HG02852 (cell line): ENCODE measurements at regions not wholly inside any gene's neighbourhood (a gene's known extent, or its start where the extent isn't known, plus 50 kb on each side); places are given as distances from the start of the nearest gene placed in this dataset.

Experiments
- ATAC-seq: cut with Tn5 transposase; IDR thresholded peaks from one replicate; pipeline ENCODE4 v1.9.1; 2021; ENCODE audit warnings: mild to moderate bottlenecking, moderate library complexity; ENCODE audit not compliant: unreplicated experiment

DNA sequence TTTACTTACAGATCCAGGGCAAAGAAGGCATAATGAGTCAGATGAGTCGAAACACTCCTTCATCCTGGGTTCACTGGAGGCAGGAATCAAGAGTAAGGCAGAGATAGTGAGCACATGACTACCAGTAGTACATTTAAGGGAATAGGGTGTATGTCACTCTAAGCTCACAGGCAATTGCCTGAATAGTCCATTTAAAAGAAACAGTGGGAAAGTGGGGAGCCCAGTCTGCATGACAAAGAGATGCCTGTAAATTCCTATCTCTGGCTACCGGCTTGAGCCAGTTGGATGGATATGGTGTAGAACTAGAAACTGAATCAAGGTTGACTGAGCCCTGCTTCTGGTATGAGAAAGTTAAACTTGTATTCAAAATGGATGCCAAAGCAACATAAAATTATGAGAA lies 861.5 kb upstream of the ZWINT start:
- ATAC-seq: no peak

DNA sequence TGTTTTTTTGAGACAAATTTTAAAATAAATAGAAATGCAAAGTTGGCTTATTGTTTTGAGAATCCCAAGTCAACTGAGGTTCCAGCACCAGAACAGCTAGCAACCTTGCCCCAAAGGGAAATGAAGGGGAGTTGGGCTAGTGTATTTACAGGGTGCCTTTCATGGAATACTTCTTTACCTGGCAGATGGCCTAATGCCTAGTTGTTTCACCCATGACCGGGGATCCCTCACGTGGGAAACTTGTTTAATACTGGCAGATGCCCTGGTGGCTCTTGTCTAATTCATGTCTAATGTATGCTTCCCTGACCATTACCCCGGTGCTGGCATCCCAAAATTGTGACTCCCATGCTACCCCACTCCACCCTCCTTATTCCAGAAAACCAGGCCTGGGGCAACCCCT lies 861.1 kb upstream of the ZWINT start:
- ATAC-seq: no peak

DNA sequence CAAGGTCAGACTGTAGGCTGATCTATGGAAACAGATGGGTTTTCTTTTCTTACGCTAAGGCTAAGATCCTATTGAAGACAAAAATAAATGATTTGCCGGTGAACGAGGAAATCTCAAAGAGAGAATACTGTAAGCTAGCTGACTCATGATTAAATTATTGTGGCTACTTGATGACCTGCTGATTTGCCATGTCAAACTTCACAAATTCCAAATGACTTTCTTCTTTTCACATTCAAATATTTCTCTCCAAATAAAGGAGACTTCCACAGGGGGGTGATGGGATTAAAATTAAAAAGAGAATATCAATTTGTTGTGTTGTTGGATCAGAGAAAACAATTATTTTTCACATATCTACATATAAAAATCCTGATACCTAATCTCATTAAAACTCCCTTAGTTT lies 860.6 kb upstream of the ZWINT start:
- ATAC-seq: no peak

- ATAC-seq: no peak
Observed at GRCh38 chr10:57218382-57218781, 857.3 kb upstream of the ZWINT start.

GRCh38 chr10:57202356-57202755 lies 841.3 kb upstream of the ZWINT start:
- no peak for ATAC-seq

- ATAC-seq: no peak
Observed at GRCh38 chr10:57188846-57189245, 827.8 kb upstream of the ZWINT start.

DNA sequence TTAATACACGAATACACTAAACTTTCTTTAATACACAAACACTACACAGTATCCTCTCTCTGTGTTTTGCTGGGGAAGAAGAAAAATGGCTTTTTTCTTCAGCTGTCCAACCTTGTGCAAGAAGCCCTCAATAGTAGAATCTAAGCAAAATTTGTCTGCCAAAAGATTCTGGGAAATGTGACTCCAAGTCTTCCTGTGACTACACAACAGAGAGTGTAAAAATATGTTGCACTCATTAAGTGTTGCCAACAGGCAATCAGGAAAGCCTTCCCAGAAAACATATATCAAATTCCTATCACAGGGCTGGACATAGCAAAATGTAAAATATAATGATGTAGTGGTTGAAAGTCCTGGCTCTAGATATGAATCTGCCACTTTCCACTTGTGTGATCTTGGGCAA lies 825.1 kb upstream of the ZWINT start:
- ATAC-seq: no peak

DNA sequence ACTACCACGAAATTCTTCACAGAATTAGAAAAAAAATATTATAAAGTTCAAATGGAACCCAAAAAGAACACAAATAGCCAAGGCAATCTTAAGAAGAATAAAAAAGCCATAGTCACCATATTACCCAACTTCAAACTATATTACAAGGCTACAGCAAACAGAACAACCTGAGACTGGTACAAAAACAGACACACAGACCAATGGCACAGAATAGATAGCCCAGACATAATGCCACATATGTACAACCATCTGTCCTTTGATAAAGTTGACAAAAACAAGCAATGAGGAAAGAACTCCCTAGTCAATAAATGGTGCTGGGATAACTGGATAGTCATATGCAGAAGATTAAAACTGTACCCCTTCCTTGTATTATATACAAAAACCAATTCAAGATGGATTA lies 808.5 kb upstream of the ZWINT start:
- ATAC-seq: no peak

DNA sequence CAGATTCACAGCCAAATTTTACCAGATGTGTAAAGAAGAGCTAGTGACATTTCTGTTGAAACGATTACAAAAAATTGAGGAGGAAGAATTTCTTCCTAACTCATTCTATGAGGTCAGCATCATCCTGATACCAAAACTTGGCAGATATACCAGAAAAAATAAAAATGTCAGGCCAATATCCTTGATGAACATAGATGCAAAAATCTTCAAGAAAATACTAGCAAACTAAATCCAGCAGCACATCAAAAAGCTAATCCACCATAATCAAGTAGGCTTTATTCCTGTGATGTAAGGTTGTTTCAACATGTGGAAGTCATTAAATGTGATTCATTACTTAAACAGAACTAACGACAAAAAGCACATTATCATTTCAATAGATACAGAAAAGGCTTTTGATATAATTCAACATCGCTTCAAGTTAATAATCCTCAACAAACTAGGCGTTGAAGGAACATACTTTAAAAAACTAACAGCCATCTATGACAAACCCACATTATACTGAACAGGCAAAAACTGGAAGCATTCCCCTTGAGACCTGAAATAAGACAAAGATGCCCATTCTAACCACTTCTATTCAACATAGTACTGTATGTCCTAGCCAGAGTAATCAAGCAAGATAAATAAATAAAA lies 807.7 kb upstream of the ZWINT start:
- no peak for ATAC-seq

DNA sequence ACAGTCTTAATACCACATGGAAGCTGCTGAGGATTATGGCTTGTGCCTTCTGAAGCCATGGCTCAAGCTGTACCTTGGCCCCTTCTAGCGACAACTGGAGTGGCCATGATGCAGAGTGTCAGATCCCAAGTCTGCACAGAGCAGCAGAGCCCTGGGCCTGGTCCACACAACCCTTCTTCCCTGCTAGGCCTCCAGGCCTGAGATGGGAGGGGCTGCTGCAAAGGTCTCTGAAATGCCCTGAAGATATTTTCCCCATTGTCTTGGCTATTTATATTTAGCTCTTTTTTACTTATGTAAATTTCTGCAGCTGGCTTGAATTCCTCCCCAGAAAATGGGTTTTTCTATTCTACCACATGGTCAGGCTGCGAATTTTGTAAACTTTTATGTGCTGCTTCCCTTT lies 804.6 kb upstream of the ZWINT start:
- no peak for ATAC-seq

GRCh38 chr10:57162231-57162630 lies 801.2 kb upstream of the ZWINT start:
- no peak for ATAC-seq

DNA sequence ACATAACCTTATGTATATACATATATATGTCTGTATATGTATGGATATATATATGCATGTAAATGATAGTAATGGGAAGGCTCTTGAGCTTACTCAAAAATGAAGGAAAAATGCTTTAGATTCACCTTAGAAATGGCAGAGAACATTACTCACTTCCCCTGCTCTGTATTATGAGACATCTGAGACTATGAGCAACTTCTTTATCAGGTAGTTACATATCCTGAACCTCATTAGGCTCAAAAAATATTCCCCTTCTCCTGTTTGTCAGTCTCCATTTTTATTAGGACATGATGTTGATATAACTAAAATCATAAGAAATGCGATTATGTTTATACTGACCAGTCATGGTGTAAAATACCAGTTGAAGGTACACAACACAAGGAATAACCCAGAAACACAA lies 800.1 kb upstream of the ZWINT start:
- ATAC-seq: no peak

DNA sequence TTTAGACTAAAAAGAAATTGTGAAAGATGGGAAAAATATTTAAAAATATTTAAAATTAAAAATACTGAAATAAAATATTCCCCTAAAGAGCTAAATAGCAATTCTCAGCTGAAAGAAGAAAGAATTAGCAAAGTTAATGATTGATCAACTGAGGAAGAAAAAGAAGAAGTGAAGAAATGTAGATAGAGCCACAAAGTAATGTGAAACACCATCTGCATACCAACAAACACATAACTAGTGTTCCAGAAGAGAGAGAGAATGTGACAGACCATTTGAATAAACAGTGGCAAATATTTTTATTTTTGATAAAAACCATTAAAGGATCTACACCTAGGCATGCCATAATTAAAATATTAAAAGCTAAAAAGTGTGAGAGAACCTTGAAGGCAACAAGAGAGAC lies 784.5 kb upstream of the ZWINT start:
- ATAC-seq: no peak

DNA sequence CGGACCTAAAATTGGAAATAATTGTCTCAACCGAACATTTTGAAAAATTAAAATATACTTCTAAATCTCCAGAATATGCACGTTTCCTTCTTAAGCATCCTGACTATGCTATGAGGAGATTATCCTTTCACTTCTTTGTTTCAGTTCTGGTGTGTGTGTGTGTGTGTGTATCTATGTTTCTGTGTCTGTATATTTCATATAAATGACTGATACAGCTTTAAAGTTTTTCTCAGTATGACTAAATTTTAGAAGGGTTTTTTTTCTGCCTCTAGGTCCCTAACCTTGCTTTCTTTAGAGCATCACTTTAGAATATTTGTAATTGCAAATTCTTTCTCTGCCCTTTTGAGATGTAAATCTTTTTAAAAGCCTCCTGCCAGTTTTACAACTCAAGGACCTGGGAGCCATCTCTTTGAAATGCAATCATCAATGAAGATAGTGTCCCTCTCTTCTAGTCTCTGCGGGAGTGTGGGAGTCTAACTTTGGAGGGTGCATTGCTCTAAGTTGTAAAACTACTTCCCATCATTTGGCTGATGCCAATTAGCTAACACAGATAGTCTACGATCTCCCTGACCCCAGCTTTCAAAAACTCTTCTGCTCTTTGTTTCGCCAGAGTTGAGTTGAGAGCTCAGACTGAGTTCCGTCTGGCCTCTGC lies 782.0 kb upstream of the ZWINT start:
- ATAC-seq: no peak

- ATAC-seq: no peak
Observed at GRCh38 chr10:57141708-57142107, 780.6 kb upstream of the ZWINT start.

DNA sequence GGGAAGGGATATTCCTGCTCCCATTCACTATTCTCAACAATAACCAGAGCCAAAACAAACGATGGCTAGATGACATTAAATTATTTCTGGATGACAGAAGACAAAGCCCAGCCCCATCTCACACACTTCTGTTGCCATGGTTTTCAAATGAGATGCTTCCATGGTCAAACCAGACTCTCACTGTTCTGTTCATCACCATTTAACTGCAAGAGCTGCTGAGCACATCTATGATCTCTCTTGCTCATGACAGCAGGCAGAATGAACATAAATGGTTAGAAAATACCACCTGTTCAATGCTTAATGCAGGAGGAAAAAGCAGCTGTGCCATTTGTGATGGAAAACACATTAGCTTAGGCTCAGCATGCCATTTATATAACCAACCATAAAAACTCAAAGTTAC lies 758.6 kb upstream of the ZWINT start:
- ATAC-seq: no peak

GRCh38 chr10:57113545-57113944 lies 752.5 kb upstream of the ZWINT start:
- ATAC-seq: no peak

DNA sequence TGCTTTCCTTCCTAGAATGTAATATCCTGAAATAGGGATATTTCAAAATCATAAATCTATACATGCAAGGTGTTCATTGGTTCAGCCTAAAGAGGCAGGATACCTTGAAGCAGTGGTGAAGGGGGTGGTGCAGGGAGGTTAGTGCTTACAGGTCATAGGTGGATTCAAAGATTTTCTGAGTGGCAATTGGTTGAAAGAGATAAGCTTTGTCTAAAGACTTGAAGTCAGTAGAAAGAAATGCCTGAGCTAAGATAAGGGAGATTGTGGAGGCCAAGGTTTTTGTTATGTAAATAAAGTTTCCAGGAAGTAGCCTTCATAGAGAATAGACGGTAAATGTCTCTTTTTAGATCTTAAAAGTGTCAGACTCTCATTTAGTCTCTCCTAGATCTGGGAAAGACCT lies 741.2 kb upstream of the ZWINT start:
- ATAC-seq: no peak

- ATAC-seq: no peak
Observed at GRCh38 chr10:57098146-57098545, 737.1 kb upstream of the ZWINT start.

DNA sequence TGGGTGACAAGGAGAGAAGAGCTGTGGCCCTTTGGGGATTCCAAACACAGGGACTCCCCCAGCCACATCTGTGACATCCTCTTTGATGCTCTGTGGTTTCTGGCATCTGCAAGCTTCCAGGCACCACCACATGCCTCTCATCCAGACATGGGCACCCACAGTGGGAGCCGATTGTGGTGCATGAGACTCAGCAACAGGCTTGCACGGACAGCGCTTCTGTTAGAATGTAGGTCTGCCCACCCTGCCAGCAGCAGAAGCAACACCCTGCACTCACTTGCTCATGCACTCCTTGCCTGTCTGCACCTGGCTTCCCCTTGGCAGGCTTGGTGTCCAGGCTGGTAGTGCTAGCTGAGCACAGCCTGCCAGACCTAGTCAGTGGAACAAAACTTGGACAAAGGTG lies 735.0 kb upstream of the ZWINT start:
- ATAC-seq: no peak

DNA sequence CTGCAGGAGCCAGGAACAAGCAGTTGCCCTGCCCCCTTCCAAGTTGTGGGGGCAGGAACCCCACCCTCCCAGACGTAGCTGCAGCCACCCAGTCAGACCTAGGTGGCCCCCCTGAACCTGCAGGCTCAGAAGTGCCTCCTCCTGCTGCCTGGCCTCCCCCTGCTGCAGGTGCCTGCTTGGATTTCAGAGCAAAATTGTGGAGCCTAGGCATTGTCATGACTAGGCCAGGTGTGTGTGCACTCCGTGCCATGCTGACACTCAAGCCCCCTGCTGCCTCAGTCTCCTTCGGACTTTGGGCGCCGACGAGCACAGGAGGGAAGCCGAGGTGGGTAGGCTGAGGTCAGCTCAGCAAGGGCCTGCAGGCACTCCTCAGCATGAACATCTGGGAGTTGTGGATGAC lies 733.9 kb upstream of the ZWINT start:
- no peak for ATAC-seq

GRCh38 chr10:57094083-57094482 lies 733.0 kb upstream of the ZWINT start:
- ATAC-seq: no peak

- ATAC-seq: no peak
Observed at GRCh38 chr10:57053530-57053929, 692.5 kb upstream of the ZWINT start.
